Spleen (tissue), 7 donors: ENCODE measurements at regions not wholly inside any gene's neighbourhood (a gene's known extent, or its start where the extent isn't known, plus 50 kb on each side); places are given as distances from the start of the nearest gene placed in this dataset.

Experiments used
- POLR2A ChIP-seq, 3 donors: fragments of 450-650 bp; IDR thresholded peaks; one replicate each; pipeline ENCODE4 v1.5.1; 2017; ENCODE audit warnings: antibody characterized with exemption in 3 of 3, mild to moderate bottlenecking in 1 of 3
- POLR2AphosphoS5 ChIP-seq, 3 donors: sonication (generic); formaldehyde crosslinking; IDR thresholded peaks; one replicate each; pipeline ENCODE4 v1.5.1; 2017; ENCODE audit warnings: antibody characterized with exemption in 3 of 3
- TF ChIP-seq, protein P1 (sequence below), 11 experiments: fragments of 200-600 bp in 7 of 11; fragments of 450-650 bp in 4 of 11; sonication (generic) in 4 of 11; IDR thresholded peaks in 8 of 11; conservative IDR thresholded peaks in 3 of 11; 1 replicate in 7 of 11; 2 replicates in 4 of 11; pipeline versions ENCODE4 v1.4.0 to v1.8.0; 2016 to 2021; ENCODE audit warnings: antibody characterized with exemption in 11 of 11, inconsistent platforms in 4 of 11, mild to moderate bottlenecking in 1 of 11
- donor health status: DM: no; HTN: no; CAD: no; lungs with moderate emphysema.
- donor health status: DM: no; HTN: no; CAD: no.
- donor health status: DM: no; HTN: no; CAD: no.

DNA sequence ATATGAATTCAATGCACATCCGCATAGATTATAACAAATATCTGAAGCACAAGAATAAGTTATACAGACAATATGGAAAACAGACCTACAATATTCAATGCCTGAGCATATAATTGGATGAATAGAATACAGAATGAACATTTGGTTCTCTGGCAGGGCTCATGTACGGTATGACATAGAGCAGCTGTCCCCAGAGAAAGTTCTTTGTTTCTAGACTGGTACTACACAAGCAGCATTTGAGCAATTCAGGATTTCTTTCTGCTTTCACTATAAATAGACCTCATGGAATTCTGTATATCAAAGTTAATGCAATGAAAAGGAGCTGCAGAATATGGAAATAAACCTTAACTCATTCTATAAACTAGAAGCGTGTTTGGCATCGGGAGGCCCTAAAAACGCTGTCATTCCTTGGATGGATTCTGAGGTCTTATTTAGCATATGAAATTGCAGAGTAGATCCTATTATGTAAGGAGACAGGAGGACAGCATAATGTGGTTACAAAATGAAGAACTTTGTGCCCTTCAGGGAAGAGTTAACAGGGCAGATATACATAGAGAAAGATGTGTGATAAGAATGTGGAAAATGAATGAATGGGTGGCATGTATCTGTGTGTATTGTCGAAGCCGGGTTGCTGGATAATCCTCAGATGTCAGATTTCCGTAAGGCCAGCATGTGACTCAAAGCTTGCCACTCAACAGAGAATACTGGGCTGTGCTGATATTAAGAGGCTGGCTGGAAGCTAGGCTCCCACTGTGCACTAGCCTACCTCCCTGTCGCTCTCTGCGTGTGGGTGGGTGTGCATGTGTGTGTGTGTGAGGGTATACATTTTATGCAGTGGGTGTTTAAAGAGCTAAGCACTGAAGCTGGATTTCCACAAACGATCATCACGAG lies 103.3 kb upstream of the SLC4A4 start:
- TF ChIP-seq, protein P1, sequence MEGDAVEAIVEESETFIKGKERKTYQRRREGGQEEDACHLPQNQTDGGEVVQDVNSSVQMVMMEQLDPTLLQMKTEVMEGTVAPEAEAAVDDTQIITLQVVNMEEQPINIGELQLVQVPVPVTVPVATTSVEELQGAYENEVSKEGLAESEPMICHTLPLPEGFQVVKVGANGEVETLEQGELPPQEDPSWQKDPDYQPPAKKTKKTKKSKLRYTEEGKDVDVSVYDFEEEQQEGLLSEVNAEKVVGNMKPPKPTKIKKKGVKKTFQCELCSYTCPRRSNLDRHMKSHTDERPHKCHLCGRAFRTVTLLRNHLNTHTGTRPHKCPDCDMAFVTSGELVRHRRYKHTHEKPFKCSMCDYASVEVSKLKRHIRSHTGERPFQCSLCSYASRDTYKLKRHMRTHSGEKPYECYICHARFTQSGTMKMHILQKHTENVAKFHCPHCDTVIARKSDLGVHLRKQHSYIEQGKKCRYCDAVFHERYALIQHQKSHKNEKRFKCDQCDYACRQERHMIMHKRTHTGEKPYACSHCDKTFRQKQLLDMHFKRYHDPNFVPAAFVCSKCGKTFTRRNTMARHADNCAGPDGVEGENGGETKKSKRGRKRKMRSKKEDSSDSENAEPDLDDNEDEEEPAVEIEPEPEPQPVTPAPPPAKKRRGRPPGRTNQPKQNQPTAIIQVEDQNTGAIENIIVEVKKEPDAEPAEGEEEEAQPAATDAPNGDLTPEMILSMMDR (IDR thresholded peaks at IDR 0.05 in 8 of 11, conservative IDR thresholded peaks at IDR 0.05 in 3 of 11) = no peak
- TF ChIP-seq POLR2A (IDR thresholded peaks at IDR 0.05) = no peak
- no peak for TF ChIP-seq POLR2AphosphoS5 (IDR thresholded peaks at IDR 0.05)
